GM18861 (cell line): ENCODE measurements at regions not wholly inside any gene's neighbourhood (a gene's known extent, or its start where the extent isn't known, plus 50 kb on each side); places are given as distances from the start of the nearest gene placed in this dataset.

Experiments used
- ATAC-seq: cut with Tn5 transposase; IDR thresholded peaks from one replicate; pipeline ENCODE4 v1.9.1; 2021; ENCODE audit not compliant: unreplicated experiment

GRCh38 chr6:97668716-97669115 lies 385.7 kb upstream of the MMS22L start:
- ATAC-seq, result peak; percentile 33

- peak; percentile 100 for ATAC-seq
Measured at GRCh38 chr6:97669191-97670031, 386.4 kb upstream of the MMS22L start.

- no peak for ATAC-seq
Measured at GRCh38 chr6:97674802-97675201, 391.8 kb upstream of the MMS22L start.

GRCh38 chr6:97677626-97678025 lies 394.6 kb upstream of the MMS22L start:
- no peak for ATAC-seq

- ATAC-seq, result no peak
Measured at GRCh38 chr6:97687916-97688315, 404.9 kb upstream of the MMS22L start.

GRCh38 chr6:97689078-97689754 lies 406.2 kb upstream of the MMS22L start:
- ATAC-seq, result no peak

GRCh38 chr6:97697456-97697855 lies 414.4 kb upstream of the MMS22L start:
- no peak for ATAC-seq

- no peak for ATAC-seq
Measured at GRCh38 chr6:97701801-97702200, 418.8 kb upstream of the MMS22L start.

- no peak for ATAC-seq
Measured at GRCh38 chr6:97702248-97702647, 419.2 kb upstream of the MMS22L start.

GRCh38 chr6:97703661-97704060 lies 420.6 kb upstream of the MMS22L start:
- no peak for ATAC-seq

GRCh38 chr6:97705568-97705967 lies 422.6 kb upstream of the MMS22L start:
- ATAC-seq, result no peak

GRCh38 chr6:97712751-97713150 lies 429.7 kb upstream of the MMS22L start:
- ATAC-seq, result no peak

- ATAC-seq, result no peak
Measured at GRCh38 chr6:97714772-97715171, 431.8 kb upstream of the MMS22L start.

GRCh38 chr6:97717086-97717485 lies 434.1 kb upstream of the MMS22L start:
- no peak for ATAC-seq

GRCh38 chr6:97726378-97726777 lies 443.4 kb upstream of the MMS22L start:
- ATAC-seq, result no peak

- ATAC-seq, result no peak
Measured at GRCh38 chr6:97732045-97732444, 449.0 kb upstream of the MMS22L start.

- ATAC-seq, result no peak
Measured at GRCh38 chr6:97757575-97757974, 474.6 kb upstream of the MMS22L start.

- no peak for ATAC-seq
Measured at GRCh38 chr6:97765461-97765860, 482.4 kb upstream of the MMS22L start.

- ATAC-seq, result no peak
Measured at GRCh38 chr6:97771372-97771771, 488.4 kb upstream of the MMS22L start.

GRCh38 chr6:97775012-97775411 lies 492.0 kb upstream of the MMS22L start:
- no peak for ATAC-seq

GRCh38 chr6:97778290-97779038 lies 495.4 kb upstream of the MMS22L start:
- no peak for ATAC-seq
